B cell (primary cell): ENCODE measurements at regions not wholly inside any gene's neighbourhood (a gene's known extent, or its start where the extent isn't known, plus 50 kb on each side); places are given as distances from the start of the nearest gene placed in this dataset.

Experiments used
- ATAC-seq: fragments of 200-7000 bp; cut with Tn5 transposase; one replicate; pipeline ENCODE4 v1.10.0; 2021; ENCODE audit warnings: low read depth, mild to moderate bottlenecking, moderate number of reproducible peaks, moderate library complexity
- CTCF ChIA-PET: fragments of 350-600 bp; sonication (Branson Sonifier 250); formaldehyde crosslinking; loops from one replicate; lab custom pipeline; 2021; ENCODE audit warnings: antibody characterized with exemption, inconsistent platforms; lab: Charles Lee
- POLR2A ChIA-PET: fragments of 350-600 bp; sonication (Branson Sonifier 250); formaldehyde crosslinking; loops from one replicate; lab custom pipeline; 2021; ENCODE audit warnings: antibody characterized with exemption; lab: Charles Lee
- DNase-seq: peaks from one replicate; pipeline ENCODE4 v3.0.0; 2013
- H2AFZ ChIP-seq: 2 replicates; pipeline ENCODE4 v1.6.1; 2012; ENCODE audit warnings: mild to moderate bottlenecking, low read depth, low read length; ENCODE audit not compliant: insufficient read depth, poor library complexity, severe bottlenecking
- H3K27ac ChIP-seq, 2 donors: 1 replicate in 1 of 2; 2 replicates in 1 of 2; pipeline ENCODE4 v1.5.1; 2012 to 2013; ENCODE audit warnings: low read length in 2 of 2, mild to moderate bottlenecking in 2 of 2, moderate library complexity in 1 of 2
- H3K27me3 ChIP-seq, 4 experiments: fragments of 200-600 bp in 1 of 4; sonication (generic) in 1 of 4; replicated peaks in 1 of 4; 1 replicate in 2 of 4; 2 replicates in 2 of 4; pipeline versions ENCODE4 v1.6.1 to v1.7.0; 2013 to 2016; ENCODE audit warnings: low read length in 3 of 4, mild to moderate bottlenecking in 2 of 4, mixed read lengths in 1 of 4, moderate library complexity in 1 of 4; ENCODE audit not compliant: insufficient read depth in 4 of 4, control insufficient read depth in 3 of 4; ENCODE audit errors: control extremely low read depth in 1 of 4
- H3K36me3 ChIP-seq, 2 experiments: replicated peaks in 1 of 2; 1 replicate in 1 of 2; 2 replicates in 1 of 2; pipeline versions ENCODE4 v1.6.1 to v1.7.1; 2013; ENCODE audit warnings: low read length in 1 of 2; ENCODE audit not compliant: insufficient read depth in 2 of 2, control insufficient read depth in 1 of 2; ENCODE audit errors: control extremely low read depth in 1 of 2, extremely low read depth in 1 of 2
- H3K4me1 ChIP-seq, 2 donors: fragments of 200-600 bp in 1 of 2; sonication (generic) in 1 of 2; 1 replicate in 1 of 2; 2 replicates in 1 of 2; pipeline versions ENCODE4 v1.5.1 to v1.6.1; 2013 to 2017; ENCODE audit warnings: low read length in 2 of 2; ENCODE audit not compliant: control insufficient read depth in 2 of 2, insufficient read depth in 2 of 2
- H3K4me2 ChIP-seq: replicated peaks from 2 replicates; pipeline ENCODE3; 2012; ENCODE audit warnings: mild to moderate bottlenecking, low read depth, low read length; ENCODE audit not compliant: poor library complexity, severe bottlenecking
- H3K4me3 ChIP-seq, 5 experiments: fragments of 200-600 bp in 1 of 5; sonication (generic) in 1 of 5; 1 replicate in 3 of 5; 2 replicates in 2 of 5; pipeline versions ENCODE4 v1.5.1 to v1.7.0; 2011 to 2016; ENCODE audit warnings: low read length in 4 of 5, mild to moderate bottlenecking in 4 of 5, low read depth in 2 of 5, control low read depth in 1 of 5, moderate library complexity in 1 of 5; ENCODE audit not compliant: insufficient read depth in 1 of 5; ENCODE audit errors: control extremely low read depth in 1 of 5, extremely low read depth in 1 of 5
- H3K79me2 ChIP-seq: fragments of 200-600 bp; sonication (generic); one replicate; pipeline ENCODE4 v1.6.0; 2016; ENCODE audit warnings: low read length; ENCODE audit not compliant: control insufficient read depth, insufficient read depth
- H3K9ac ChIP-seq: fragments of 200-600 bp; sonication (generic); 2 replicates; pipeline ENCODE4 v1.6.1; 2017; ENCODE audit warnings: mild to moderate bottlenecking, low read length, moderate library complexity
- H3K9me3 ChIP-seq, 3 donors: one replicate each; pipeline versions ENCODE4 v1.6.1 to v1.7.1; 2013; ENCODE audit warnings: low read length in 2 of 3; ENCODE audit not compliant: control insufficient read depth in 2 of 3, insufficient read depth in 1 of 3; ENCODE audit errors: control extremely low read depth in 1 of 3
- H4K20me1 ChIP-seq: 2 replicates; pipeline ENCODE4 v1.6.0; 2012; ENCODE audit warnings: mild to moderate bottlenecking, low read length; ENCODE audit not compliant: insufficient read depth, control insufficient read depth, poor library complexity, severe bottlenecking
- H3K27ac Mint-ChIP-seq: one replicate; pipeline ENCODE4 v1.8.0; 2021; ENCODE audit warnings: mixed read lengths
- H3K27me3 Mint-ChIP-seq: one replicate; pipeline ENCODE4 v1.8.0; 2021; ENCODE audit warnings: mixed read lengths
- H3K4me1 Mint-ChIP-seq: one replicate; pipeline ENCODE4 v1.8.0; 2021; ENCODE audit warnings: mixed read lengths
- H3K4me3 Mint-ChIP-seq: one replicate; pipeline ENCODE4 v1.8.0; 2021; ENCODE audit warnings: mixed read lengths
- H3K9me3 Mint-ChIP-seq: one replicate; pipeline ENCODE4 v1.8.0; 2022; ENCODE audit warnings: mixed read lengths; ENCODE audit not compliant: insufficient read depth
- EZH2 ChIP-seq: IDR thresholded peaks from 2 replicates; pipeline ENCODE4 v1.6.1; 2012; ENCODE audit warnings: borderline replicate concordance, low read depth, mild to moderate bottlenecking, moderate library complexity, low read length; ENCODE audit not compliant: insufficient read depth, poor library complexity, severe bottlenecking
- WGBS: methylation state at CpG from one replicate; pipeline ENCODE4 v1.1.5; 2013; ENCODE audit warnings: missing lambda C conversion rate; ENCODE audit not compliant: insufficient coverage; 5-methylcytosine and 5-hydroxymethylcytosine counted together
- intact Hi-C: fragments of 100-400 bp; cut with micrococcal nuclease; formaldehyde crosslinking; loops from one replicate; pipeline ENCODE4 v1.10.0; 2022
- TF ChIP-seq, protein P1 (sequence below): fragments of 200-600 bp; IDR thresholded peaks from one replicate; pipeline ENCODE4 v1.8.0; 2022; ENCODE audit warnings: antibody characterized with exemption, mild to moderate bottlenecking

DNA sequence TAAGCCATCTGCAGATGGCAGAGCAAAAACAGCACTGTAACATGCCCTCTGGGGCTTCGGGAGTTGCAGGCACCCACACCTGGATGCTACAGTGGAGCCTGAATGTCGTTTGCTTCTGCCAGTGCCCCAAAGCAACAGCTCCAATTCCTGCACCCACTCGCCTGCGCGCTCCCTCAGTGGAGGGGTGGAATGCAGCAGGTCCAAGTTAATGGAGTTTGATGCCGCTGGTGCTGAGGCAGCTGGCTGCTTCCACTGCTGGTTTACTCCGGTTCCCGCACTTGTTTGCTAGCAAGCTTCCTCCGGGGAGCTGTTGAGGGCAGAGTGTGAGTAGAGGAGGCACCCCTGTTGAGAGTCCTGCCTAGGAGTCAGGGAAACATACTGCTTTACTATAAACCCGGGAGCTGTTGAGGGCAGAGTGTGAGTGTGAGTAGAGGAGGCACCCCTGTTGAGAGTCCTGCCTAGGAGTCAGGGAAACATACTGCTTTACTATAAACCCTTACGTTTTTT is 584.0 kb upstream of the TMPRSS15 start:
- H3K79me2 ChIP-seq, result no peaks in the 10 kb centered on the region
- no peak overlapping the region for H3K9ac ChIP-seq
- H3K27me3 ChIP-seq, result no peaks in the 10 kb centered on the region
- DNase-seq (no peak), ATAC-seq (no peak)
- peaks cover 0 to 7% (median 1%) of the 10 kb centered on the region in 3 donors for H3K9me3 ChIP-seq
- POLR2A ChIA-PET, result no interaction called here
- H3K27ac ChIP-seq, result no peak overlapping the region
- Mint-ChIP-seq H3K4me1 (no peaks in the 10 kb centered on the region), H3K27me3 (no peaks in the 10 kb centered on the region), H3K4me3 (no peak overlapping the region), H3K9me3 (peaks cover 2% of the 10 kb centered on the region), H3K27ac (no peak overlapping the region)
- no peak overlapping the region for H3K4me2 ChIP-seq
- intact Hi-C loops, result no loop called here
- no peak overlapping the region for H2AFZ ChIP-seq
- CTCF ChIA-PET, result no interaction called here
- no peaks in the 10 kb centered on the region for H3K36me3 ChIP-seq
- no peaks in the 10 kb centered on the region for H4K20me1 ChIP-seq
- TF ChIP-seq, protein P1, sequence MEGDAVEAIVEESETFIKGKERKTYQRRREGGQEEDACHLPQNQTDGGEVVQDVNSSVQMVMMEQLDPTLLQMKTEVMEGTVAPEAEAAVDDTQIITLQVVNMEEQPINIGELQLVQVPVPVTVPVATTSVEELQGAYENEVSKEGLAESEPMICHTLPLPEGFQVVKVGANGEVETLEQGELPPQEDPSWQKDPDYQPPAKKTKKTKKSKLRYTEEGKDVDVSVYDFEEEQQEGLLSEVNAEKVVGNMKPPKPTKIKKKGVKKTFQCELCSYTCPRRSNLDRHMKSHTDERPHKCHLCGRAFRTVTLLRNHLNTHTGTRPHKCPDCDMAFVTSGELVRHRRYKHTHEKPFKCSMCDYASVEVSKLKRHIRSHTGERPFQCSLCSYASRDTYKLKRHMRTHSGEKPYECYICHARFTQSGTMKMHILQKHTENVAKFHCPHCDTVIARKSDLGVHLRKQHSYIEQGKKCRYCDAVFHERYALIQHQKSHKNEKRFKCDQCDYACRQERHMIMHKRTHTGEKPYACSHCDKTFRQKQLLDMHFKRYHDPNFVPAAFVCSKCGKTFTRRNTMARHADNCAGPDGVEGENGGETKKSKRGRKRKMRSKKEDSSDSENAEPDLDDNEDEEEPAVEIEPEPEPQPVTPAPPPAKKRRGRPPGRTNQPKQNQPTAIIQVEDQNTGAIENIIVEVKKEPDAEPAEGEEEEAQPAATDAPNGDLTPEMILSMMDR, result no peak
- no peak for TF ChIP-seq EZH2
- H3K4me1 ChIP-seq, result no peaks in the 10 kb centered on the region
- no peak overlapping the region for H3K4me3 ChIP-seq
- WGBS, result 97% methylated on average over 6 of the region's 11 CpGs

DNA sequence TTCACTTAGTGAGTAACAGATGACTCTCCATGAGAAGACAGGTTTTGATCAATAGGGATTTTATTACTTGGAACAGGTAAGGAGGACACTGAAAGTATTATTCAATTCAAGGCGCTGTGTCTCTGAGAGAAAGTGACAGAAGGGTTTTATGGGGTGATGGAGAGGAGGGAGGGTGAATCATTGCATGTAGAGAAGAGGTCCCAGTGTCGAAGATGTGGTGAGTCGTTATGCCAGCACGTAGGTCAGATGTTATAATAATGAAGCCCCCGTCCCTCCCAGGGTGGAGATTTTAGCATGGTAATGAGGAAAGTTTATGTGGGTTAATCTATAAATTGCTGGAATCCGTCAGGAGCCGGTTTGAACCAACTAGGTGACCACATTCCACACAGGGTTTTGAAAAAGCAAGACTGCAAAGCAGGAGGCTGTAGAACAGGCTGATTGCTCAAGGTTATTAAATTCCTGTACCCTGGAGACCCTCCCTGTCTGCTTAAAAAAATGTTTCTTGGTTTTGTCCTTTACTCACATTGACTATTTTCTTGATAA is 586.4 kb upstream of the TMPRSS15 start:
- Histone ChIP-seq H3K79me2 (no peaks in the 10 kb centered on the region), H4K20me1 (no peaks in the 10 kb centered on the region), H3K4me2 (no peak overlapping the region), H2AFZ (no peak overlapping the region), H3K4me1 (no peaks in the 10 kb centered on the region), H3K4me3 (no peak overlapping the region), H3K27ac (no peak overlapping the region), H3K36me3 (no peaks in the 10 kb centered on the region), H3K9ac (no peak overlapping the region), H3K27me3 (no peaks in the 10 kb centered on the region), H3K9me3 (peaks cover 0 to 7% (median 0%) of the 10 kb centered on the region in 3 donors)
- POLR2A ChIA-PET, result no interaction called here
- no peaks in the 10 kb centered on the region for H3K27me3 Mint-ChIP-seq
- intact Hi-C loops, result no loop called here
- DNase-seq (no peak), ATAC-seq (no peak)
- H3K9me3 Mint-ChIP-seq, result peaks cover 1% of the 10 kb centered on the region
- TF ChIP-seq EZH2, result no peak
- TF ChIP-seq, protein P1, result no peak
- 86% methylated on average over 7 of the region's 7 CpGs for WGBS
- no peak overlapping the region for H3K4me3 Mint-ChIP-seq
- H3K27ac Mint-ChIP-seq, result no peak overlapping the region
- CTCF ChIA-PET, result no interaction called here
- H3K4me1 Mint-ChIP-seq, result no peaks in the 10 kb centered on the region
